Stimulated activated CD4-positive, alpha-beta T cell treated with anti-CD3 and anti-CD28 coated beads, Interleukin-4, amount 100 ng/mL, for 48 hours (primary cell): ENCODE measurements at regions not wholly inside any gene's neighbourhood (a gene's known extent, or its start where the extent isn't known, plus 50 kb on each side); places are given as distances from the start of the nearest gene placed in this dataset.
"Not testable (repeated sequence)": the region's sequence is repeated elsewhere in the genome, so short reads cannot be mapped to it uniquely, and the experiment has no call there.

Experiments used
- DNase-seq, 2 donors: peaks; one replicate each; pipeline ENCODE4 v3.0.0-alpha.2; 2020; ENCODE audit warnings: low read depth in 2 of 2

GRCh38 chr6:140343128-140343527, 968.7 kb upstream of the CITED2 start:
- DNase-seq = no peak

DNA sequence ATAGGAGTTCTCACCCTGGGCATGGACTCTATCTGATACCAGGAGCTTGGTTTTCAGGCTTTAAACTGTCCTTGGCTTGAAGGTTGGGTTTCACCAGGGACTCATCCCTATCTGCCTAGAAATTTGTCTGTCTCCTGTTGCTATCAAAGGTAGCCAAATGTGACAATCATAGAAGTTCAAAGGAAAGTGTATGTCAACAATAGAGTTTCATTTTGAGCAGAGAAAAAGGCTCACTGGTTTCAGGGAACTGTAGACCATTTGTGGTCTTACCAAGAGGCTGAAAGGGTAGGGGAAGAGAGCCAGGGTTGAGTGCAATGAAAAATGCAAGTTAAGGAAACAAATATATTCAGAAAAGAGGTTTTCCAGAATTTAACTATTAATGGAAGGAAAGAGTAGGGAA, 966.8 kb upstream of the CITED2 start:
- no peak for DNase-seq

DNA sequence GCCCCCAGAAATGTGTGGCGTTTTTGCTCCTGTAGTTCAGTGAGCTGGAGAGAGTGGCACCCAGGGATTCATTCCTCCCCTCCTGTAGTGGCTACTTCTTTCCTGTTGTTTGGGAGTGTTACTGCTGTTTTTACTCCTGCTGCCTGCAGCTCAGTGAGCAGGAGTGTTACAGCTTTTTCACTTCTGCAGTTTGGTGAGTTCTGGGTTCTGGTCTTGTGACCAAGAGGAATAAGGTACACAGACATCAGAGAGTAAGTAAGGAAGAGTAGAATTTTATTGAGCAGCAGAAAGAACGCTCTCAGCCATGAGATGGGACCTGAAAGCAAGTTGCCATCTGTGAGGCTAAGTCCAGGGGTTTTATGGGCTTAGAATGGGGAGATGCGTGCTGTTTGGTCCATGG, 966.3 kb upstream of the CITED2 start:
- no peak for DNase-seq

DNA sequence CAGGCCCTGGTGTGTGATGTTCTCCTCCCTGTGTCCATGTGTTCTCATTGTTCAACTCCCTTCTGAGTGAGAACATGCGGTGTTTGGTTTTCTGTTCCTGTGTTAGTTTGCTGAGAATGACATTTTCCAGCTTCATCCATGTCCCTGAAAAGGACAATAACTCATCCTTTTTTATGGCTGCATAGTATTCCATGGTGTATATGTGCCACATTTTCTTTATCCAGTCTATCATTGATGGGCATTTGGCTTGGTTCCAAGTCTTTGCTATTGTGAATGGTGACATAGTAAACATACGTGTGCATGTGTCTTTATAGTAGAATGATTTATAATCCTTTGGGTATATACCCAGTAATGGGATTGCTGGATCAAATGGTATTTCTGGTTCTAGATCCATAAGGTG, 964.6 kb upstream of the CITED2 start:
- DNase-seq = not testable (repeated sequence)

DNA sequence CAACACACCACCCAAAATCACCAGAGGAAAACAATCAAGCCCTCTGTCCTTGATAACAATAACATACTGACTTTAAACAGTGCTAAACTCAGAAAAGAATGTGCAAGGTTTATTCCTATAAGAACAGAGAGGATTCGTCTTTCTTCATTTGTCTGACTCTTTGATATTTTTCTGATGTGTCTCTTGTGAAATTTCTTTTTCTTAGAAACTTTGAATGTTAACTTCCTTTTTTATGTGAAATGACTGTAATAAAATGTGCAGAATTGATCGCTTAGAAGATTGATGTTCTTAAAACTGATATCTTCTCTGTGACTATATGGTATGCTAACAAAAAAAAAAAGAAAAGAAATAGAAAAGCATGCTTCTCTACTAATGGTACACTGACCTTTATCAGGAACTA, 947.4 kb upstream of the CITED2 start:
- DNase-seq = no peak

GRCh38 chr6:140320081-140321080, 945.9 kb upstream of the CITED2 start:
- no peak for DNase-seq

- no peak for DNase-seq
Observed at GRCh38 chr6:140319209-140319608, 944.8 kb upstream of the CITED2 start.

DNA sequence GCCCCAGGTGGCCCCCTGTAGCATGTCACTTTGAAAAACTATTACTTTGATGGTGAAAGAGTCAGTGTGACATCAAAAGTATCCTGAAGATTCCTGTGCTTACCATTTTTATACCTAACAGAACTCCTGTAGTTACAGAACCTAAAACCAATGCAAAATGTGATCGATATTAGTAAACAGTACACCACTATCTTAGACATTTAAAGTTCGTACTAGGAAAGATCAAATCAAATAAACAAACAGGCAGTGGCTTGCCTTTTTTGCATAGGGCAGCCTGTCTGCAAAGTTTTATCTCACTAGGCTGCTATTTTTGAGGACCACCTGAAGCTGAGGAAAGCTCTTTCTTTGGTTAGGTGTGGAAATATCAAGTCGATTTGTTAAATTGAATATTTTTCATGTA, 944.0 kb upstream of the CITED2 start:
- DNase-seq = no peak

DNA sequence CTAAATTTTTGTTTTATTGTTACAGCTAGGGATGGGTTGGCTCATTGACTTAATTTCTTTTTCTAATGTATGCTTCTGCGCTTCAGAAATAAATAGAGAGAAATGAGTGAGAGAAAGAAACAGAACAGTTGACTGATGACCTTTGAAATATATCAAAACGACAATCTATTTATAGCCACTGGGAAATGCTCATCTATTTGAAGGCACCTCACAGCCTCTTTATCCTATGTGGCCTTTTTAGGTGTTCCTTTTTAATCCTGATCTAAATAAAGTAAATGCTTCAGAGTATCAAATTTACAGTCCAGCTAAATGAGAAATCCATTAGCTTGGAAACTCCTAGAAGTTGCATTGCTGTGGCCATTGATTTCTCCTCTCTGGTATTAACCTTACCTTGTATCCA, 943.5 kb upstream of the CITED2 start:
- DNase-seq = no peak

GRCh38 chr6:140316966-140317365, 942.5 kb upstream of the CITED2 start:
- no peak for DNase-seq

- DNase-seq = no peak
Observed at GRCh38 chr6:140314682-140315081, 940.2 kb upstream of the CITED2 start.

GRCh38 chr6:140311146-140311545, 936.7 kb upstream of the CITED2 start:
- DNase-seq = no peak

GRCh38 chr6:140303218-140303949, 928.9 kb upstream of the CITED2 start:
- DNase-seq = no peak

GRCh38 chr6:140300331-140300730, 925.9 kb upstream of the CITED2 start:
- no peak for DNase-seq

DNA sequence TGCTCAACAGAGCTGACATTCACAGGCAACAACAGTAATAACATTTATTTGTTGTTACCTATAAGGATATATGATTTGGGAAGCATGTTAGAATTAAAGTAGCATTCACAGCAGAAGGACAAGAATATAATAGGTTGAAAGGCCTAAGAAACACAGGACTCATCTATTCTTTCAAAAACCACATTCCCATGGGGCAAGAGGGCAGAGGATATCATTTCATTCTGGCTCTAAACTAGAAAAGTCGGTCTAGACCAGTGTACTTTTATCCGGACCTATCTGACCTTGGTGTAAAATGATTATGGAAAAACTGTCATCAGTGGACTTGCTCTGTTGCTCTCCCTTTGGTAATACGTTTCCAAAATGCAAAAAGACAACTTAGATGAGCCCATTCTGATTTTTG, 914.7 kb upstream of the CITED2 start:
- no peak for DNase-seq

DNA sequence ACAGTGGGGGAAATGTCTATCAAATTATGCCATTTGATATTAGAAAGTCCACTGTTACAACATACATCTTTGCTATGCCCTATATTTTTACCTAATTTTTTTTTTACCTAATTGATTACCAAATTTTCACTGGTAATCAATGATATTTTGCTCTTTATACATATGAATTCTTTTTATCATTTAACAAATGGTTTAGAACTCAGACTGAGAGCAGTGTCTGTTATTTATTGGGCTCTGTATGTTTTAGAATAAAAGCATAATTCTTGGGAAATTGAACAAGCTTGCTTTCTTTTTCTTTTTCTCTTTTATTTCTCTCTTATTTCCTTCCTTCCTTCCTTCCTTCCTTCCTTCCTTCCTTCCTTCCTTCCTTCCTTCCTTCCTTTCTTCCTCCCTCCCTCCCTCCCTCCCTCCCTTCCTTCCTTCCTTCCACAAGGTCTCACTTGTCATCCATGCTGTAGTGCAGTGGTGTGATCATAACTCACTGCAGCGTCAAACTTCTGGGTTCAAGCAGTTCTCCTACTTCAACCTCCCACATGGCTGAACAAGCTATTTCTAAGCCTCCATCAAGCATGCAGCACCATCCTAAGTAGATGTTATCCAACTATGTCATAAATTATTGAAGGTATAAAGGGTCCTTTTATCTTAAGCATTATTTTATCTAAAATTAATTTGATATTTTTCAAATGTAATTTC, 911.7 kb upstream of the CITED2 start:
- no peak for DNase-seq

- no peak for DNase-seq
Observed at GRCh38 chr6:140285471-140285870, 911.0 kb upstream of the CITED2 start.

GRCh38 chr6:140284871-140285270, 910.4 kb upstream of the CITED2 start:
- no peak for DNase-seq

- no peak for DNase-seq
Observed at GRCh38 chr6:140283197-140283596, 908.7 kb upstream of the CITED2 start.

GRCh38 chr6:140281767-140282166, 907.3 kb upstream of the CITED2 start:
- DNase-seq = no peak

DNA sequence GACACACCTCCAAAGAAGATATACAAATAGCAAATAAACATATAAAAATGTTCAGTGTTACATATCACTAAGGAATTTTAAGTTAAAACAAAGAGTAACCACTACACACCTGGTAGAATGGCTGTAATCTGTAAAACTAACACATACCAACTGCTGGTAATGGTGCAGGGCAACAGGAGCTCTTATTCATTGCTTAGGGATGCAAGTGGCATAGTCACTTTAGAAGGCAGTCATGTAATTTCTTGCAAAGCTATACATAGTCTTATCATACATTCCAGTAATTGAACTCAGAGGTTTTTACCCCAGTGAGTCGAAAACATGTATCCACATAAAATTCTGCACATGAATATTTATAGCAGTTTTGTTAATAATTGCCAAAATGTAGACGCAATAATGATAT, 906.8 kb upstream of the CITED2 start:
- DNase-seq = no peak

- no peak for DNase-seq
Observed at GRCh38 chr6:140276719-140277118, 902.3 kb upstream of the CITED2 start.
